Keratinocyte (primary cell): ENCODE measurements at regions not wholly inside any gene's neighbourhood (a gene's known extent, or its start where the extent isn't known, plus 50 kb on each side); places are given as distances from the start of the nearest gene placed in this dataset.

ENCODE experiments used
- CTCF ChIP-seq, 3 experiments: IDR thresholded peaks in 1 of 3; conservative IDR thresholded peaks in 1 of 3; optimal IDR thresholded peaks in 1 of 3; 2 replicates in 2 of 3; 3 replicates in 1 of 3; pipeline versions ENCODE3 to v1.5.1; 2011; ENCODE audit warnings: low read length in 3 of 3, mild to moderate bottlenecking in 3 of 3, moderate library complexity in 2 of 3, control low read depth in 1 of 3, inconsistent platforms in 1 of 3; ENCODE audit not compliant: insufficient read depth in 2 of 3; ENCODE audit errors: extremely low read depth in 1 of 3
- EZH2 ChIP-seq: IDR thresholded peaks from one replicate; pipeline ENCODE4 v1.6.1; 2012; ENCODE audit warnings: inconsistent platforms, mild to moderate bottlenecking, low read length, moderate library complexity

GRCh38 chr7:79668292-79668691, 214.8 kb upstream of the MAGI2 start:
- TF ChIP-seq CTCF (optimal IDR thresholded peaks at IDR 0.05 in 1 of 3, IDR thresholded peaks at IDR 0.05 in 1 of 3, conservative IDR thresholded peaks at IDR 0.05 in 1 of 3; ENCODE audit: extremely low read depth in 1 of 3, insufficient read depth in 2 of 3, low read length in 3 of 3) (no peak), EZH2 (no peak)
